CD14-positive monocyte (primary cell): ENCODE measurements at regions not wholly inside any gene's neighbourhood (a gene's known extent, or its start where the extent isn't known, plus 50 kb on each side); places are given as distances from the start of the nearest gene placed in this dataset.

Source experiments
- DNase-seq, 3 donors: peaks; one replicate each; pipeline ENCODE4 v3.0.0-alpha.2; 2011 to 2022
- H2AFZ ChIP-seq: 2 replicates; pipeline ENCODE4 v1.6.0; 2012; ENCODE audit warnings: mild to moderate bottlenecking, low read depth, low read length, inconsistent platforms; ENCODE audit not compliant: insufficient read depth, poor library complexity, severe bottlenecking
- H3K27ac ChIP-seq, 2 donors: 1 replicate in 1 of 2; 2 replicates in 1 of 2; pipeline ENCODE4 v1.5.1; 2012 to 2013; ENCODE audit warnings: low read length in 2 of 2, control low read depth in 1 of 2, inconsistent platforms in 1 of 2, low read depth in 1 of 2, mild to moderate bottlenecking in 1 of 2
- H3K27me3 ChIP-seq, 2 donors: one replicate each; pipeline versions ENCODE4 v1.6.0 to v1.6.1; 2011 to 2013; ENCODE audit warnings: low read length in 2 of 2; ENCODE audit not compliant: control insufficient read depth in 2 of 2, insufficient read depth in 2 of 2
- H3K36me3 ChIP-seq, 2 donors: replicated peaks in 1 of 2; 1 replicate in 1 of 2; 2 replicates in 1 of 2; pipeline versions ENCODE4 v1.5.1 to v1.6.1; 2012 to 2013; ENCODE audit warnings: low read length in 2 of 2, control low read depth in 1 of 2, inconsistent platforms in 1 of 2, mild to moderate bottlenecking in 1 of 2; ENCODE audit not compliant: insufficient read depth in 2 of 2, control insufficient read depth in 1 of 2
- H3K4me1 ChIP-seq, 2 donors: 1 replicate in 1 of 2; 2 replicates in 1 of 2; pipeline versions ENCODE4 v1.5.1 to v1.6.1; 2012 to 2013; ENCODE audit warnings: low read length in 2 of 2, control low read depth in 1 of 2, inconsistent platforms in 1 of 2, mild to moderate bottlenecking in 1 of 2, moderate library complexity in 1 of 2; ENCODE audit not compliant: insufficient read depth in 2 of 2, control insufficient read depth in 1 of 2
- H3K4me2 ChIP-seq: replicated peaks from 2 replicates; pipeline ENCODE3; 2012; ENCODE audit warnings: low read length, moderate library complexity, mild to moderate bottlenecking; ENCODE audit not compliant: poor library complexity, severe bottlenecking; ENCODE audit errors: extremely low read depth
- H3K4me3 ChIP-seq, 3 experiments: fragments of 200-600 bp in 1 of 3; sonication (generic) in 1 of 3; replicated peaks in 1 of 3; 1 replicate in 2 of 3; 2 replicates in 1 of 3; pipeline ENCODE4 v1.5.1; 2011 to 2013; ENCODE audit warnings: low read length in 3 of 3, mild to moderate bottlenecking in 3 of 3, control low read depth in 2 of 3, low read depth in 2 of 3, inconsistent platforms in 1 of 3, moderate library complexity in 1 of 3
- H3K79me2 ChIP-seq: 2 replicates; pipeline ENCODE4 v1.6.0; 2012; ENCODE audit warnings: mild to moderate bottlenecking, control low read depth, inconsistent platforms, low read length, moderate library complexity; ENCODE audit not compliant: insufficient read depth
- H3K9ac ChIP-seq: 2 replicates; pipeline ENCODE4 v1.6.0; 2017; ENCODE audit warnings: low read length, mild to moderate bottlenecking; ENCODE audit not compliant: insufficient read depth, poor library complexity, severe bottlenecking
- H3K9me3 ChIP-seq, 2 donors: replicated peaks in 1 of 2; 1 replicate in 1 of 2; 2 replicates in 1 of 2; pipeline versions ENCODE4 v1.5.1 to v1.6.1; 2012 to 2013; ENCODE audit warnings: low read length in 2 of 2, control low read depth in 1 of 2; ENCODE audit not compliant: control insufficient read depth in 1 of 2, insufficient read depth in 1 of 2
- H4K20me1 ChIP-seq: 2 replicates; pipeline ENCODE4 v1.6.0; 2012; ENCODE audit warnings: mild to moderate bottlenecking, low read length, control low read depth, moderate library complexity; ENCODE audit not compliant: insufficient read depth
- H3K27ac Mint-ChIP-seq, 7 donors: one replicate each; pipeline ENCODE4 v1.8.0; 2020; ENCODE audit warnings: mild to moderate bottlenecking in 7 of 7, mixed read lengths in 7 of 7, moderate library complexity in 6 of 7, inconsistent platforms in 2 of 7
- H3K27me3 Mint-ChIP-seq, 3 donors: one replicate each; pipeline ENCODE4 v1.8.0; 2021 to 2022; ENCODE audit warnings: low read depth in 3 of 3, mild to moderate bottlenecking in 3 of 3, mixed read lengths in 3 of 3, moderate library complexity in 3 of 3, inconsistent platforms in 1 of 3
- H3K36me3 Mint-ChIP-seq, 2 donors: one replicate each; pipeline ENCODE4 v1.8.0; 2020; ENCODE audit warnings: mixed read lengths in 2 of 2, inconsistent platforms in 1 of 2, mild to moderate bottlenecking in 1 of 2
- H3K4me1 Mint-ChIP-seq: one replicate; pipeline ENCODE4 v1.8.0; 2020; ENCODE audit warnings: mild to moderate bottlenecking, mixed read lengths
- H3K4me3 Mint-ChIP-seq, 2 donors: one replicate each; pipeline ENCODE4 v1.8.0; 2020; ENCODE audit warnings: mild to moderate bottlenecking in 2 of 2, mixed read lengths in 2 of 2, moderate library complexity in 1 of 2
- H3K9me3 Mint-ChIP-seq, 7 donors: one replicate each; pipeline ENCODE4 v1.8.0; 2020 to 2022; ENCODE audit warnings: mixed read lengths in 7 of 7, mild to moderate bottlenecking in 6 of 7, moderate library complexity in 6 of 7, inconsistent platforms in 2 of 7
- WGBS: methylation state at CpG from one replicate; pipeline ENCODE4 v1.1.5; 2013; ENCODE audit warnings: missing lambda C conversion rate; ENCODE audit not compliant: insufficient coverage; 5-methylcytosine and 5-hydroxymethylcytosine counted together
- intact Hi-C, 2 donors: fragments of 100-400 bp; cut with micrococcal nuclease; formaldehyde crosslinking; loops; one replicate each; pipeline versions ENCODE4 v1.15.0 to v1.15.1; 2023
- TF ChIP-seq, protein P1 (sequence below): fragments of 200-600 bp; IDR thresholded peaks from one replicate; pipeline ENCODE4 v1.8.0; 2022; ENCODE audit warnings: antibody characterized with exemption, mild to moderate bottlenecking

- H3K4me2 ChIP-seq: no peak overlapping the region
- H3K27ac ChIP-seq: no peak overlapping the region
- no peak overlapping the region for H2AFZ ChIP-seq
- peaks cover 6 to 11% (median 6%) of the 10 kb centered on the region in 3 donors for H3K27me3 Mint-ChIP-seq
- no peaks in the 10 kb centered on the region for H3K9me3 ChIP-seq
- H3K4me1 Mint-ChIP-seq: no peaks in the 10 kb centered on the region
- TF ChIP-seq, protein P1, sequence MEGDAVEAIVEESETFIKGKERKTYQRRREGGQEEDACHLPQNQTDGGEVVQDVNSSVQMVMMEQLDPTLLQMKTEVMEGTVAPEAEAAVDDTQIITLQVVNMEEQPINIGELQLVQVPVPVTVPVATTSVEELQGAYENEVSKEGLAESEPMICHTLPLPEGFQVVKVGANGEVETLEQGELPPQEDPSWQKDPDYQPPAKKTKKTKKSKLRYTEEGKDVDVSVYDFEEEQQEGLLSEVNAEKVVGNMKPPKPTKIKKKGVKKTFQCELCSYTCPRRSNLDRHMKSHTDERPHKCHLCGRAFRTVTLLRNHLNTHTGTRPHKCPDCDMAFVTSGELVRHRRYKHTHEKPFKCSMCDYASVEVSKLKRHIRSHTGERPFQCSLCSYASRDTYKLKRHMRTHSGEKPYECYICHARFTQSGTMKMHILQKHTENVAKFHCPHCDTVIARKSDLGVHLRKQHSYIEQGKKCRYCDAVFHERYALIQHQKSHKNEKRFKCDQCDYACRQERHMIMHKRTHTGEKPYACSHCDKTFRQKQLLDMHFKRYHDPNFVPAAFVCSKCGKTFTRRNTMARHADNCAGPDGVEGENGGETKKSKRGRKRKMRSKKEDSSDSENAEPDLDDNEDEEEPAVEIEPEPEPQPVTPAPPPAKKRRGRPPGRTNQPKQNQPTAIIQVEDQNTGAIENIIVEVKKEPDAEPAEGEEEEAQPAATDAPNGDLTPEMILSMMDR: no peak
- H3K27me3 ChIP-seq: peaks cover 0 to 2% of the 10 kb centered on the region in 2 donors
- H3K27ac Mint-ChIP-seq: no peak overlapping the region
- H3K36me3 Mint-ChIP-seq: no peaks in the 10 kb centered on the region
- no peaks in the 10 kb centered on the region for H3K36me3 ChIP-seq
- no peaks in the 10 kb centered on the region for H3K4me1 ChIP-seq
- intact Hi-C loops: no loop called here
- no peak for DNase-seq
- no peaks in the 10 kb centered on the region for H4K20me1 ChIP-seq
- peaks cover 0 to 8% (median 3%) of the 10 kb centered on the region in 7 donors for H3K9me3 Mint-ChIP-seq
- H3K9ac ChIP-seq: no peak overlapping the region
- no peaks in the 10 kb centered on the region for H3K79me2 ChIP-seq
- no peak overlapping the region for H3K4me3 ChIP-seq
- H3K4me3 Mint-ChIP-seq: no peak overlapping the region
These were observed 306.3 kb downstream of the FZD1 start for GRCh38 chr7:91570560-91570959.

GRCh38 chr7:91571601-91572000 is 307.4 kb downstream of the FZD1 start:
- H3K9ac ChIP-seq: no peak overlapping the region
- H3K27me3 ChIP-seq: peaks cover 0 to 2% of the 10 kb centered on the region in 2 donors
- no peak overlapping the region for H2AFZ ChIP-seq
- no peak overlapping the region for H3K27ac ChIP-seq
- H3K79me2 ChIP-seq: no peaks in the 10 kb centered on the region
- H4K20me1 ChIP-seq: no peaks in the 10 kb centered on the region
- H3K4me1 ChIP-seq: no peaks in the 10 kb centered on the region
- no peak overlapping the region for H3K4me2 ChIP-seq
- Mint-ChIP-seq H3K27me3 (peaks cover 4 to 9% (median 4%) of the 10 kb centered on the region in 3 donors), H3K9me3 (peaks cover 2 to 11% (median 8%) of the 10 kb centered on the region in 7 donors), H3K4me3 (no peak overlapping the region), H3K27ac (no peak overlapping the region), H3K4me1 (no peaks in the 10 kb centered on the region), H3K36me3 (no peaks in the 10 kb centered on the region)
- no peak for DNase-seq
- no peak overlapping the region for H3K4me3 ChIP-seq
- WGBS: no CpG with 5 or more reads among the region's 1 CpG
- TF ChIP-seq, protein P1: no peak
- no peaks in the 10 kb centered on the region for H3K36me3 ChIP-seq
- intact Hi-C loops: no loop called here
- no peaks in the 10 kb centered on the region for H3K9me3 ChIP-seq
